Erythroblast (primary cell): ENCODE measurements at regions not wholly inside any gene's neighbourhood (a gene's known extent, or its start where the extent isn't known, plus 50 kb on each side); places are given as distances from the start of the nearest gene placed in this dataset.

Source experiments
- GATA1 ChIP-seq: IDR thresholded peaks from 2 replicates; pipeline ENCODE4 v1.6.1; 2011; ENCODE audit warnings: low read depth, mild to moderate bottlenecking, control low read depth, low read length, moderate library complexity
- POLR2A ChIP-seq: IDR thresholded peaks from 2 replicates; pipeline ENCODE4 v1.6.1; 2011; ENCODE audit warnings: mild to moderate bottlenecking, low read length

GRCh38 chr3:36211652-36211999, 168.7 kb upstream of the STAC start:
- TF ChIP-seq POLR2A = no peak
- no peak for TF ChIP-seq GATA1
